ENCODE measurements at regions not wholly inside any gene's neighbourhood (a gene's known extent, or its start where the extent isn't known, plus 50 kb on each side); places are given as distances from the start of the nearest gene placed in this dataset.
"Not testable (repeated sequence)": the region's sequence is repeated elsewhere in the genome, so short reads cannot be mapped to it uniquely, and the experiment has no call there.

- not testable (repeated sequence) for DNase-seq (ENCODE audit: low read depth in 2 of 2)
These were observed 244.9 kb upstream of the ZFP42 start for GRCh38 chr4:187750652-187751051.

- no peak for DNase-seq (ENCODE audit: low read depth in 2 of 2)
These were observed 228.4 kb upstream of the ZFP42 start for GRCh38 chr4:187767158-187767557.

- DNase-seq (ENCODE audit: low read depth in 2 of 2): no peak
These were observed 227.9 kb upstream of the ZFP42 start for GRCh38 chr4:187767687-187768086.

- DNase-seq (ENCODE audit: low read depth in 2 of 2): no peak
These were observed 225.2 kb upstream of the ZFP42 start for GRCh38 chr4:187770345-187770744.

- DNase-seq (ENCODE audit: low read depth in 2 of 2): no peak
These were observed 217.6 kb upstream of the ZFP42 start for GRCh38 chr4:187777954-187778353.

- DNase-seq (ENCODE audit: low read depth in 2 of 2): no peak
These were observed 215.5 kb upstream of the ZFP42 start for GRCh38 chr4:187780070-187780469.

- no peak for DNase-seq (ENCODE audit: low read depth in 2 of 2)
These were observed 213.2 kb upstream of the ZFP42 start for GRCh38 chr4:187782286-187782824.

GRCh38 chr4:187786190-187786589 lies 209.4 kb upstream of the ZFP42 start:
- no peak for DNase-seq (ENCODE audit: low read depth in 2 of 2)

GRCh38 chr4:187789078-187789477 lies 206.5 kb upstream of the ZFP42 start:
- no peak for DNase-seq (ENCODE audit: low read depth in 2 of 2)

GRCh38 chr4:187795737-187796136 lies 199.8 kb upstream of the ZFP42 start:
- DNase-seq (ENCODE audit: low read depth in 2 of 2): no peak

- DNase-seq (ENCODE audit: low read depth in 2 of 2): no peak
These were observed 197.2 kb upstream of the ZFP42 start for GRCh38 chr4:187798385-187798784.

- DNase-seq (ENCODE audit: low read depth in 2 of 2): no peak
These were observed 195.8 kb upstream of the ZFP42 start for GRCh38 chr4:187799735-187800134.

- no peak for DNase-seq (ENCODE audit: low read depth in 2 of 2)
These were observed 184.0 kb upstream of the ZFP42 start for GRCh38 chr4:187811591-187811990.

GRCh38 chr4:187814737-187815465 lies 180.7 kb upstream of the ZFP42 start:
- DNase-seq (ENCODE audit: low read depth in 2 of 2): no peak

- DNase-seq (ENCODE audit: low read depth in 2 of 2): no peak
These were observed 168.8 kb upstream of the ZFP42 start for GRCh38 chr4:187826725-187827124.

GRCh38 chr4:187827631-187828030 lies 167.9 kb upstream of the ZFP42 start:
- DNase-seq (ENCODE audit: low read depth in 2 of 2): no peak

- DNase-seq (ENCODE audit: low read depth in 2 of 2): no peak
These were observed 155.8 kb upstream of the ZFP42 start for GRCh38 chr4:187839765-187840164.

- no peak for DNase-seq (ENCODE audit: low read depth in 2 of 2)
These were observed 154.8 kb upstream of the ZFP42 start for GRCh38 chr4:187840814-187841213.

GRCh38 chr4:187849556-187850225 lies 145.9 kb upstream of the ZFP42 start:
- no peak for DNase-seq (ENCODE audit: low read depth in 2 of 2)

GRCh38 chr4:187865914-187866313 lies 129.7 kb upstream of the ZFP42 start:
- DNase-seq (ENCODE audit: low read depth in 2 of 2): no peak

- DNase-seq (ENCODE audit: low read depth in 2 of 2): no peak
These were observed 112.5 kb upstream of the ZFP42 start for GRCh38 chr4:187883049-187883448.

- DNase-seq (ENCODE audit: low read depth in 2 of 2): no peak
These were observed 111.6 kb upstream of the ZFP42 start for GRCh38 chr4:187883836-187884475.

- DNase-seq (ENCODE audit: low read depth in 2 of 2): no peak
These were observed 107.7 kb upstream of the ZFP42 start for GRCh38 chr4:187887906-187888305.
